Transverse colon (tissue), 4 donors: ENCODE measurements at regions not wholly inside any gene's neighbourhood (a gene's known extent, or its start where the extent isn't known, plus 50 kb on each side); places are given as distances from the start of the nearest gene placed in this dataset.

Experiments used
- DNase-seq: peaks from one replicate; pipeline ENCODE4 v3.0.0-alpha.2; 2019
- H3K27ac ChIP-seq, 4 donors: fragments of 200-600 bp; sonication (generic); 2 replicates each; pipeline ENCODE4 v1.5.1; 2016 to 2018; ENCODE audit warnings: inconsistent platforms in 4 of 4
- H3K27me3 ChIP-seq: fragments of 200-600 bp; sonication (generic); 2 replicates; pipeline ENCODE4 v1.5.1; 2017; ENCODE audit warnings: inconsistent platforms
- H3K36me3 ChIP-seq, 4 donors: fragments of 200-600 bp; sonication (generic); 2 replicates each; pipeline ENCODE4 v1.5.1; 2017 to 2019; ENCODE audit warnings: inconsistent platforms in 4 of 4
- H3K4me1 ChIP-seq, 4 donors: fragments of 200-600 bp; sonication (generic); 2 replicates each; pipeline ENCODE4 v1.5.1; 2017 to 2020; ENCODE audit warnings: inconsistent platforms in 4 of 4
- H3K4me3 ChIP-seq, 4 donors: fragments of 200-600 bp; sonication (generic); 1 replicate in 1 of 4; 2 replicates in 3 of 4; pipeline versions ENCODE4 v1.5.1 to v1.6.1; 2017 to 2019; ENCODE audit warnings: inconsistent platforms in 4 of 4
- H3K9me3 ChIP-seq, 2 donors: fragments of 200-600 bp; sonication (generic); 2 replicates each; pipeline ENCODE4 v1.5.1; 2017 to 2019; ENCODE audit warnings: inconsistent platforms in 2 of 2
- EP300 ChIP-seq: sonication (generic); formaldehyde crosslinking; IDR thresholded peaks from one replicate; pipeline ENCODE4 v1.6.1; 2017; ENCODE audit warnings: antibody characterized with exemption, low read depth
- POLR2A ChIP-seq: fragments of 450-650 bp; IDR thresholded peaks from one replicate; pipeline ENCODE4 v1.6.1; 2016; ENCODE audit warnings: antibody characterized with exemption, mild to moderate bottlenecking, moderate library complexity
- POLR2AphosphoS5 ChIP-seq, 3 donors: sonication (generic); formaldehyde crosslinking; IDR thresholded peaks; one replicate each; pipeline ENCODE4 v1.6.1; 2016; ENCODE audit warnings: antibody characterized with exemption in 3 of 3
- WGBS, 2 donors: methylation state at CpG; one replicate each; pipeline ENCODE4 v1.1.5; 2018; ENCODE audit warnings: low coverage in 1 of 2; 5-methylcytosine and 5-hydroxymethylcytosine counted together
- in situ Hi-C, 4 donors: fragments of 200-750 bp; cut with MboI; loops; one replicate each; pipeline versions ENCODE4 v1.15.0 to v1.15.1; 2017; ENCODE audit warnings: low sequenced_read_pairs in 3 of 4, low pct_ligation_motif_present in 1 of 4, low pct_unique_long_range_greater_than_20kb in 1 of 4
- intact Hi-C: fragments of 100-400 bp; cut with DNase I; formaldehyde crosslinking; loops from one replicate; pipeline ENCODE4 v1.15.1; 2023; ENCODE audit warnings: low total_unique reads
- TF ChIP-seq, protein P1 (sequence below), 5 experiments: fragments of 200-600 bp in 3 of 5; fragments of 450-650 bp in 2 of 5; sonication (generic) in 3 of 5; IDR thresholded peaks; 1 replicate in 2 of 5; 2 replicates in 3 of 5; pipeline ENCODE4 v1.5.1; 2016 to 2017; ENCODE audit warnings: antibody characterized with exemption in 5 of 5, inconsistent platforms in 3 of 5, mild to moderate bottlenecking in 2 of 5, moderate library complexity in 1 of 5

- intact Hi-C loops (no loop called here), in situ Hi-C loops (no loop called here)
- Histone ChIP-seq H3K4me3 (no peak overlapping the region), H3K27ac (no peak overlapping the region), H3K9me3 (no peaks in the 10 kb centered on the region), H3K27me3 (peaks cover 4% of the 10 kb centered on the region), H3K36me3 (no peaks in the 10 kb centered on the region), H3K4me1 (no peaks in the 10 kb centered on the region)
- 76 to 86% methylated on average over 6 to 15 of the region's 15 CpGs for WGBS, 2 donors
- TF ChIP-seq POLR2AphosphoS5 (IDR thresholded peaks at IDR 0.05) (no peak), POLR2A (no peak)
- TF ChIP-seq, protein P1, sequence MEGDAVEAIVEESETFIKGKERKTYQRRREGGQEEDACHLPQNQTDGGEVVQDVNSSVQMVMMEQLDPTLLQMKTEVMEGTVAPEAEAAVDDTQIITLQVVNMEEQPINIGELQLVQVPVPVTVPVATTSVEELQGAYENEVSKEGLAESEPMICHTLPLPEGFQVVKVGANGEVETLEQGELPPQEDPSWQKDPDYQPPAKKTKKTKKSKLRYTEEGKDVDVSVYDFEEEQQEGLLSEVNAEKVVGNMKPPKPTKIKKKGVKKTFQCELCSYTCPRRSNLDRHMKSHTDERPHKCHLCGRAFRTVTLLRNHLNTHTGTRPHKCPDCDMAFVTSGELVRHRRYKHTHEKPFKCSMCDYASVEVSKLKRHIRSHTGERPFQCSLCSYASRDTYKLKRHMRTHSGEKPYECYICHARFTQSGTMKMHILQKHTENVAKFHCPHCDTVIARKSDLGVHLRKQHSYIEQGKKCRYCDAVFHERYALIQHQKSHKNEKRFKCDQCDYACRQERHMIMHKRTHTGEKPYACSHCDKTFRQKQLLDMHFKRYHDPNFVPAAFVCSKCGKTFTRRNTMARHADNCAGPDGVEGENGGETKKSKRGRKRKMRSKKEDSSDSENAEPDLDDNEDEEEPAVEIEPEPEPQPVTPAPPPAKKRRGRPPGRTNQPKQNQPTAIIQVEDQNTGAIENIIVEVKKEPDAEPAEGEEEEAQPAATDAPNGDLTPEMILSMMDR (IDR thresholded peaks at IDR 0.05), result no peak
- no peak for DNase-seq
Measured at GRCh38 chr1:29825274-29825940, 589.1 kb downstream of the PTPRU start.

- 66% methylated on average over 15 of the region's 15 CpGs; no CpG with 5 or more reads in 1 of the 2 donors for WGBS, 2 donors
- peaks cover 11% of the 10 kb centered on the region for H3K27me3 ChIP-seq
- in situ Hi-C loops, result no loop called here
- intact Hi-C loops, result no loop called here
- H3K4me1 ChIP-seq, result no peaks in the 10 kb centered on the region
- DNase-seq, result no peak
- H3K4me3 ChIP-seq, result no peak overlapping the region
- TF ChIP-seq, protein P1 (IDR thresholded peaks at IDR 0.05), result no peak
- TF ChIP-seq POLR2A (no peak), POLR2AphosphoS5 (IDR thresholded peaks at IDR 0.05) (no peak), EP300 (no peak)
- no peak overlapping the region for H3K27ac ChIP-seq
- H3K36me3 ChIP-seq, result no peaks in the 10 kb centered on the region
- no peaks in the 10 kb centered on the region for H3K9me3 ChIP-seq
Measured at GRCh38 chr1:29824511-29825273, 588.4 kb downstream of the PTPRU start.

DNA sequence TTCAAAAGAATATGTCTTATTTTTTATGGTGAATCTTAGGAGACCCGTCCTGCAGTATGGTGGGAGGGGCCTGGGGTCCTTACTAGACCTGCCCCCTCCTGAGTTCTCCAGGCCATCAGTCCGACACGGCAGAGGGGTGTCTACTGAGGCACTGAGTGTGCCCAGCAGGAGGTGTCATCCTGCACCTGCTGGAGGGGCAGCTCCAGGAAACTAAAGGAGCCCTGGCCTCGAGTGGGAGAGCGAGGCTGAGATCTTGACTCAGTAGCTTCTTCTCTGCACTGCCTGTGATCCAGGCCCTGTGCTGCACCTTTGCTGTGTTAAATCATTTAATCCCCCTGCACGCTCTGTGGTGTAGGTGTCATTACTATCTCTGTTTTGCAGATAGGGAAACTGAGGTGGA is 587.7 kb downstream of the PTPRU start:
- TF ChIP-seq, protein P1 (IDR thresholded peaks at IDR 0.05), result no peak
- TF ChIP-seq EP300 (no peak), POLR2AphosphoS5 (IDR thresholded peaks at IDR 0.05) (no peak), POLR2A (no peak)
- Histone ChIP-seq H3K27me3 (peaks cover 17% of the 10 kb centered on the region), H3K9me3 (no peaks in the 10 kb centered on the region), H3K27ac (no peak overlapping the region), H3K4me3 (no peak overlapping the region), H3K36me3 (no peaks in the 10 kb centered on the region), H3K4me1 (no peaks in the 10 kb centered on the region)
- no peak for DNase-seq
- WGBS, 2 donors, result 73% methylated on average over 6 of the region's 6 CpGs; no CpG with 5 or more reads in 1 of the 2 donors
- intact Hi-C loops, result no loop called here
- in situ Hi-C loops, result no loop called here

- Histone ChIP-seq H3K27ac (no peak overlapping the region), H3K4me1 (no peaks in the 10 kb centered on the region), H3K36me3 (no peaks in the 10 kb centered on the region), H3K4me3 (no peak overlapping the region), H3K9me3 (no peaks in the 10 kb centered on the region), H3K27me3 (peaks cover 20% of the 10 kb centered on the region)
- intact Hi-C loops (no loop called here), in situ Hi-C loops (no loop called here)
- DNase-seq, result no peak
- TF ChIP-seq EP300 (no peak), POLR2AphosphoS5 (IDR thresholded peaks at IDR 0.05) (no peak), POLR2A (no peak)
- TF ChIP-seq, protein P1 (IDR thresholded peaks at IDR 0.05), result no peak
- 78 to 95% methylated on average over 3 to 4 of the region's 4 CpGs for WGBS, 2 donors
Measured at GRCh38 chr1:29823561-29823960, 587.2 kb downstream of the PTPRU start.
